ENCODE measurements at regions not wholly inside any gene's neighbourhood (a gene's known extent, or its start where the extent isn't known, plus 50 kb on each side); places are given as distances from the start of the nearest gene placed in this dataset.
"Not testable (repeated sequence)": the region's sequence is repeated elsewhere in the genome, so short reads cannot be mapped to it uniquely, and the experiment has no call there.

DNA sequence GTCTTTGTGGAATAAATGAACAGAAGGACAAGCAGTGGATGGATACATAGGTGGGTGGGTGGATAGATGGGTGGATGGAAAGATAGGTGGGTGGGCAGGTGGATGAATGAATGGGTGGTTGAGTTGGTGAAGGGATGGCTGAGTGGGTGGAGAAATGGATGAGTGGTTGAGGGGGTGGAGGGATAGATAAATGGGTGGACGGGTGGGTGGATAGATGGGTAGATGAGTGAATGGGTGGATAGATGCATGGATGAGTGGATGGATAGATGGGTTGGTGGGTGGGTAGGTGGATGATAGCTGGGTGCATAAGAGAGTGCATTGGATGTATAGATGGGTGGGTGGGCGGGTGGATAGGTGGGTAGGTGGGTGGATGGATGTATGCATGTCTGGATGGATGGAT, 63.5 kb downstream of the UNC93B1 start:
- not testable (repeated sequence) for DNase-seq (ENCODE audit: low read depth in 4 of 4, low spot score in 1 of 4)

DNA sequence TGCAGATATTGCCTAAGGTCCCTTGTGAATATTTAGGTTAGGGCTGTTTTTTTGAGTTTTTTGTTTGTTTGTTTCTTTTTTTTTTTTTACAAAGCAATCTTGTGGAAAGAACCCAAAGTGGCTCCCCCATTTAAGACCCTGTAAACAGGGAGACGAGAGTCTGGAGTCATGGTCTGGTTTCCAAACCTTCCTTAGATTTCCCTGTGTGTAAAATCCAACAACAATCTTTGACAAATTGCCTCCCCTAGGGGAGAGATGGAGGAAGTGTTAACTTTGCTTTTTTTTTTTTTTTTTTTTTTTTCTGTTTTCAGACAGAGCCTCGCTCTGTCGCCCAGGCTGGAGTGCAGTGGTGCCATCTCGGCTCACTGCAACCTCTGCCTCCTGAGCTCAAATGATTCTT, 64.9 kb downstream of the UNC93B1 start:
- not testable (repeated sequence) for DNase-seq (ENCODE audit: low read depth in 4 of 4, low spot score in 1 of 4)

DNA sequence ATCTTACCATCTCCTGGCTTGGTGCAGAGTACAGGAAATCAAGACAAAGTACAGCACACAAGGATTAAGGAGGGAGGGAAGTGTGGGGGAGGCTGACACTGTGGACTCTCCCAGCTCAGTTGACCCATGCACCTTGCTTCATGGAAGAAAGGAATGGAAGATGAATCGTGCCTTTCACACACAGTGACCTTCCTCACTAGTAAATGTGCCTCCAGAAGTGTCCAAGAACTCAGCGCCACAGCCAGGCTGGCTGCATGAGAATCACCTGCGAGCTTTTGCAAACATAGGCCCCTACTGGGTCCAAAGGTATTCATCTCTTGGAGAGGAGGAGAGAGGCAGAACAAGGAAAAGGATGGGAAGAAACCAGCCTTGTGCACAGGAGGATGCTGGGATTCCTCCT, 65.5 kb downstream of the UNC93B1 start:
- not testable (repeated sequence) for DNase-seq (ENCODE audit: low read depth in 4 of 4, low spot score in 1 of 4)

DNA sequence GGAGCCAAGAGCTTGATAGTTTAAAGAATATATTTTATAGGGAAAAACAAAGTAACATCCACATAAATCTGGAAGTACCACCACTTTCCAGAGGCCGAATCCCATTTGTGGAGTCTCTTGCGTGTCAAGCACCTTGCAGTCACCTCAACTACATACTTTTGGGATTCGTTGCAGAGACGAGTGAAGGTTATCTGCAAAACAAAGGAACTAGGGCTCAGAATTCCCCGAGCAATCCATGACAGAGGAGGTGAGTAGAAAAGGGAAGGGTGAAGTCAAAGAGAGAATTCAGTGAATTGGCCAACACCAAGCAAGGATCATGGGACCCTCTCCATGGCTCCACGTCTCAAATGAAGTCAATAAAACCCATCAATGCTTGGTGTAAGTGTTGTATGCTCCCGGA, 80.3 kb downstream of the UNC93B1 start:
- DNase-seq (ENCODE audit: low read depth in 4 of 4, low spot score in 1 of 4) = not testable (repeated sequence)

DNA sequence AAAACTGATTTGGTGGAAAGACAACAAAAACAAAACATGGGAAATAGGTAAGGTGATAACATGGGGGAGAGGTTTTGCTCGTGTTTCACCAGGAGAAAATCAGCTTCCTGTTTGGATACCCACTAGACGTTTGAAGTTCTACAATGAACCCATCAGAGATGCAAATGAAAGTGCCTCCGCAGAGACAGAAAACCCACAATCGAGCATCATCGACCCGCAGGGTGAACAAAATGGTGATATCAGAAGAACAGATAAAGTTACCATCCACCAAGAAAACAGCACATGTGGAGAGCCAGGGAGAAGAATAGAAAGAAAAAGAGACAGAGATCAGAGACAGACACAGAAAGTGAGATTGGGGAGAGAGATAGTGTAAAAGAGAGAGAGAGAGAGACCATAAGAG, 83.4 kb downstream of the UNC93B1 start:
- DNase-seq (ENCODE audit: low read depth in 4 of 4, low spot score in 1 of 4) = peak in 2 of 4 experiments; percentile 14 to 29

DNA sequence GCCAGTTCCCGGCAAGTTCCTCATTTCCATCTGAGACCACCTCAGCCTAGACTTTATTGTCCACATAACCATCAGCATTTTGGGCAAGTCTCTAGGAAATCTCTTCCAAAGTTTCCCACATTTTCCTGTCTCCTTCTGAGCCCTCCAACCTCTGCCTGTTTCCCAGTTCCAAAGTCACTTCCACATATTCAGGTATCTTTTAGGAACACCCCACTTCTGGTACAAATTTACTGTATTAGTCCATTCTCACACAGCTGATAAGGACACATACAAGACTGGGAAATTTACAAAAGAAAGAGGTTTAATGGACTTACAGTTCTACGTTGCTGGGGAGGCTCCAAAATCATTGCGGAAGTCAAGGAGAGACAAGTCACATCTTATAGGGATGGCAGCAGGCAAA, 91.7 kb downstream of the UNC93B1 start:
- not testable (repeated sequence) for DNase-seq (ENCODE audit: low read depth in 4 of 4, low spot score in 1 of 4)

DNA sequence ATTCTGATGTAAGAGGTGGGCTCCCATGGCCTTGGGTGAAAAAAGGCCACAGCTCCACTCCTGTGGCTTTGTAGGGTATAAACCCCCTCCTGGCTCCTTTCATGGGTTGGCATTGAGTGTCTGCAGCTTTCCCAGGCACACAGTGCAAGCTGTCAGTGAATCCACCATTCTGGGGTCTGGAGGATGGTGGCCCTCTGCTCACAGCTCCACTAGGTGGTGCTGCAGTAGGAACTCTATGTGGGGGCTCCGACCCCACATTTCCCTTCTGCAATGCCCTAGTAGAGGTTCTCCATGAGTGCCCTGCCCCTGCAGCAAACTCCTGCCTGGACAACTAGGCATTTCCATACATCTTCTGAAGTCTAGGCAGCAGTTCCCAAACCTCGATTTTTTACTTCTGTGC, 92.7 kb downstream of the UNC93B1 start:
- not testable (repeated sequence) for DNase-seq (ENCODE audit: low read depth in 4 of 4, low spot score in 1 of 4)

DNA sequence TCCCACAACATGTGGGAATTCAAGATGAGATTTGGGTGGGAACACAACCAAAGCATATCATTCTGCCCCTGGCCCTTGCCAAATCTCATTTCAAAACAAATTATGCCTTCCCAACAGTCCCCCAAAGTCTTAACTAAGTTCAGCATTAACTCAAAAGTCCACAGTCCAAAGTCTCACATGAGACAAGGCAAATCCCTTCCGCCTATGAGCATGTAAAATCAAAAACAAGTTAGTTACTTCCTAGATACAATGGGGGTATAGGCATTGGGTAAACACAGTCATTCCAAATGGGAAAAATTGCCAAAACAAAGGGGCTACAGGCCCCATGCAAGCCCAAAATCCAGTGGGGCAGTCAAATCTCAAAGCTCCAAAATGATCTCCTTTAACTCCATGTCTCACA, 93.1 kb downstream of the UNC93B1 start:
- not testable (repeated sequence) for DNase-seq (ENCODE audit: low read depth in 4 of 4, low spot score in 1 of 4)

DNA sequence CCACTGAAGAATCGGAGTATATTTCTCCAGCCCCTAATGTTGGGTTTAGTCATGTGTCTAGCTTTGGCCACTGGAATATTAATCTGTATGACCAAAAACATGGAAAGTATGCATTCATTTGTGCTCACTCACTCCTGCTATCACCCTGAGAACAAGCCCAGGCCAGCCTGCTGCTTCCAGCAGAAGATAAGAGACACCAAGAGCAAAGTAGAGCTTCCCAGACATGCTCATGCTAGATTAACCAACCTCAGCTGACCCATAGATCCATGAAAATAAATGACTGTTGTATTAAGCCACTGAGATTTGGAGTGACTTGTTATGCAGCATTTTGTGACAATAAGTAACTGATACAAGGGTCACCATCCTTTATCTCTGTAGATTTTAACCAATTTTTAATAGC, 96.9 kb downstream of the UNC93B1 start:
- not testable (repeated sequence) for DNase-seq (ENCODE audit: low read depth in 4 of 4, low spot score in 1 of 4)

DNA sequence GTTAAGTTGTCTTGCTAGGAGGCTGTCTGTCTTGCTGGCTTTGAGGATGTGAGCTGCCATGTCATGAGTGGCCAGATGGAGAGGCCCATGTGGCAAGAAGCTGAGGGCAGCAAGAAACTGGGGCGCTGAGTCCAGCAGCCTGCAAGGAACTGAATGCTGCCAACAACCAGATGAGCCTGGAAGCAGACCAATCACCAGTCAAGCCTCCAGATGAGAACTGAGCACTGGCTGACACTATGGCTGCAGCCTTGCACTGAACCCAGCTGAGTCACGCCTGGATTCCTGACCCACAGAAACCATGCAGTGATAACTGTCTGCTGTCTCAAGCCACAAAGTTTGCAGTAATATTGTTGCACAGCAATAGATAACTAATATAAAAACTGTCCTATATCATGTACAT, 104.4 kb downstream of the UNC93B1 start:
- not testable (repeated sequence) for DNase-seq (ENCODE audit: low read depth in 4 of 4, low spot score in 1 of 4)

DNA sequence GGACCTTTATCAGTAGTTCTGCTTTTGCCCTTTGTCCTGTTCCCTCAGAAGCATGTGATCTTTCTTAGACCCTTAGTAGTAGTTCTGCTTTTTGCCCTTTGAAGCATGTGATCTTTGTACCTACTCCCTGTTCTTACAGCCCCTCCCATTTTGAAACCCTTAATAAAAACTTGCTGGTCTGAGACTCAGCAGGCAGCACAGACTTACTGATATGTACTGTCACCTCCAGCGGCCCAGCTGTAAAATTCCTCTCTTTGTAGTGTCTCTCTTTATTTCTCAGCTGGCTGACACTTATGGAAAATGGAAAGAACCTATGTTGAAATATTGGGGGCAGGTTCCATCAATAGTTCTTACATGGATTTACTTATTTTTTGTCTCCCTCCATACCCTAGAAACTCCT, 110.4 kb downstream of the UNC93B1 start:
- not testable (repeated sequence) for DNase-seq (ENCODE audit: low read depth in 4 of 4, low spot score in 1 of 4)

DNA sequence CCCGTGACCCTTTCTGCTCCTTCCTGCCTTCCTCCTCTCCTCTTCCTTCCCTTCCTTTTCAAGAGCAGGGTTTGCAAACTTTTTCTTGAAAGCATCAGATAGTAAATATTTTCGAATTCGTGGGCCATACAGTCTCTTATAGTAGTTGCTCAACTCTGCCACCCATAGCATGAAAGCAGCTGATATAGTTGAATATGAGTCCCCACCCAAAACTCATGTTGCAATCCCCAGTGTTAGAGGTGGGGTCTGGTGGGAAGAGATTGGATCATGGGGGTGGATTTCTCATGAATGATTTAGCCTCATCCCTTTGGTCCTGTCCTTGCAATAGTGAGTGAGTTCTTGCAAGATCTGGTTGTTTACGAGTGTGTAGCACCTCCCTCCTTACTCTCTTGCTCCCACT, 114.3 kb downstream of the UNC93B1 start:
- not testable (repeated sequence) for DNase-seq (ENCODE audit: low read depth in 4 of 4, low spot score in 1 of 4)

DNA sequence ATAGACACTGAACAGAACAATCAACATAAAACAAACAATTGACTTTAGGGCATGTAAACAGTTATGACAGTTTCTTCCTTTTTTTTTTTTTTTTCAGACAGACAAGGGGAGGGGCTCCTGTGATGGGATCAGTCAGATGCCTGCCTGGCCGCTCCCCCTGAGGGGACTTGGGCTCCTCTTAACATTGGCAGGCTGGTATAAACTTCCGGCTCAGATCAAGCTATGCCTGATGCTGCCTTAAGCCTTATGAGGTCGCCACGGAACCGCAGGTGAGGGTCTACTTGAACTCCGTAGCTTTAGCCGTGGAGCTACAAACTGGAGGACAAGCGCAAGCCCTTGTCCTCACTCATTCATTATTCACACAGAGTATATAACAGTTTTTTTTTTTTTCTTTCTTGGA, 115.8 kb downstream of the UNC93B1 start:
- not testable (repeated sequence) for DNase-seq (ENCODE audit: low read depth in 4 of 4, low spot score in 1 of 4)

DNA sequence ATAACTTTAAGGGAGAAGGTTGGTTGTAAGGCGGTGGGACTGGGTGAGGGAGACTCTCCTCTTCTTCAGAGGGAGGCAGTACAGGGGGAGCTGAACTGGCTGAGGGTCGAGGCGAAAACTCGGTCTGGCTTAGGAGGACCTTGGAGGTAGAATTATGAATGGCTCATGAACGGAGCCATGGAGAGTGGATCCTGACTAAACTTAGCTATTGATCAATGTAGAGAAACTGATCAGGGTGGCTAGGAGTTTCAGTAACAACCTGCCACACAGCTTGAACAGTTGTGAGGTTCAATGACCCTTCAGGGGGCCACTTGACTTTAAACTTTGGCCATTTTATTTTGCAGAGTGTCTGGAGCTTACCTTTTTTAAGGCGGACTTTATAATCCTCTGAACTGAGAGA, 117.2 kb downstream of the UNC93B1 start:
- DNase-seq (ENCODE audit: low read depth in 4 of 4, low spot score in 1 of 4) = not testable (repeated sequence)

DNA sequence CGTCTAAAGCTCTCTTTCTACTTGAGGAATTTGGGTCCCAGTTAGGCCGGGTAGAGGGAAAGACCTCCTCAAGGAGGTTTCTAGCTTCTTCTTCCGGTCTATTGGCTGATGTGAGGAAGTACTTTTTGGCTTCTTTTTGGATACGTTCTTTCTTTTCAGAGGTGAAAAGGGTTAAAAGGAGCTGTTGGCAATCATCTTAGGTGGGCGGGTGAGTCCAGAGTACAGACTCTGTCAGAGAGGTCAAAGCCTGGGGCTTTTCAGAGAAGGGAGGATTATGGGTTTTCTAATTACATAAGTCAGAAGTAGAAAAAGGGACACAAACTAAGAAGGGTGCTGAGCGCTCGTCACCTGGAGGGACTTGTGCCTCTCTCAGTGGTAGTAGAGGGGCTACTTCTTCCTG, 117.7 kb downstream of the UNC93B1 start:
- DNase-seq (ENCODE audit: low read depth in 4 of 4, low spot score in 1 of 4) = not testable (repeated sequence)

DNA sequence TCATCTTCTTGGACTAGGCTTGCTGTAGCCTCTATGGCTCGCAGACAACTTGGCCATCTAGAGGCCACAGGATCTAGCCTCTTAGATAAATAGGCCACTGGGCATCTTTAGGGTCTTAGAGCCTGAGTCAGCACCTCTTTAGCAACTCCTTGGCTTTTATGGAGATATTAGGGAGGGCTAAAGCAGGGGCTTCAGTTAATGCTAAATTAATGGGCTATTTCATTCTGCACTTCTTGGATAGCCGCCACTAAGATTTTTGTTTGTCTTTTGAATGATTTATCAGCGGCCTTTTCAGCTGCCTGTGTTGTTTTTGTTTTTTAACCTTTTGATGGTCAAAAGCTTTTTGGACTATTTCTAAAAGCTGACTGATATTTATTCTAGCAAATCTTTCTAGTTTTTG, 118.3 kb downstream of the UNC93B1 start:
- DNase-seq (ENCODE audit: low read depth in 4 of 4, low spot score in 1 of 4) = not testable (repeated sequence)

DNA sequence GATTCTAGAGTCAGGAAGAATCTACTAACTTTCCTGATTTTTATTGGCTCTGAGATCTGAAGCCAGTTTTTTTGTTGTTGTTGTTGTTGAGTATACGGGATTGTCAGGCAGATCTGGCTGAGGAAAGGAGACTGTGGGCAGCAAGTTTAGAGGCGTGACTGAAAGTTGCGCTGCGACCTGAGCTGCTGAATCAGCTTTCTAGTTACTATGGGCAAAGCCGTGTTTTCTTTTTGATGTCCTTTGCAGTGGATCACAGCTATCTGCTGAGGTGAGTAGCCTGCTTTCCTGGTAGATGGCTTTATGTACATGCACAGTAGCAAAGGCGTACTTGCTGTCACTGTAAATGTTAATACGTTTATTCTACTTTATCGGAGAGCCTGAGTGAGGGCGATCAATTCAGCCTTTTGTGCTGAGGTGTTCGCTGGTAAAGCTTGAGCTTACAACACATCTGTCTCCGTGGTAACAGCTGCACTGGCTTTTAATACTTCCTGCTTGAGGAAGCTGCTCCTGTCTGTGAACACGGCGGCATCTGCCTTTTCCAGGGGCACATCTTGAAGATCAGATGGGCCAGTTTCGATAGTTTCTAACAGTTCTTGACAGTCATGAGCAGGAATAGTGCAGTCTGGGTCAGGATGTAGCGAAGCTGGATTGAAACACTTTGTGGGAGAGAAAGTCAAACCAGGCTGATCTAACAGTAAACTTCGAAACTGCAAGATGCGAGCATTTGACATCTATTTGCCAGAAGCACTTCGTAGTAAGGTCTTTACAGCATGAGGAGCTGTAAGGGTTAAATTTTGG, 118.9 kb downstream of the UNC93B1 start:
- peak in 1 of 4 experiments; percentile 12 for DNase-seq (ENCODE audit: low read depth in 4 of 4, low spot score in 1 of 4)

DNA sequence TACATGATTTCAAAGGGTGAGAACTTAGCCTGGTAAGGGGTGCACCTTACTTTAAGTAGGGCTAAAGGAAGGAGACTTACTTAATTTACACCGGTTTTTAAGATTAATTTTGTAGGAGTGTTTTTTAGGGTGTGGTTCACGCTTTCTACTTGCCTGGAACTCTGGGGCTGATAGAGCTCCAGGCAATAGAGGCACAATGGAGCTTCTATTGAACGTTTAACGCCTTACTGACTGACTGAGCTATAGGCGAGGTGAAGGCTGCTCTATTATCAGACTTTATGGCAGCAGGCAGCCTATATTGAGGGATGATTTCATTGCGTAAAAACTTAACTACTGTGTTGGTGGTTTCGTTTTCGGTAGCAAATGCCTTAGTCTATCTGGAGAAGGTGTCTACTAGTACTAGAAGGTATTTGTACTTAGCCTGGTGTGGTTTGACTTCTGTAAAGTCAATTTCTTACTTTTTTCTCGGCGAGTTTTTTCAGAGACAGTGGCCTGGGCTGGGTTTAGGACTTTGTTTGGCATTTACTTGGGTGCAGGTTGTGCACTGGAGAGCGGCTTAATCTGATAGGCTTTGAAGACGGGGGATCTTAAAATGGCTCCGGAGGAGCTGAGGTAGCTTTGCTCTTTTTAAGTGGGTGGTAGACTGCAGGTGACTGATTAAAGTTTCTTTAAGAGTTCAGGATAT, 119.7 kb downstream of the UNC93B1 start:
- not testable (repeated sequence) for DNase-seq (ENCODE audit: low read depth in 4 of 4, low spot score in 1 of 4)

DNA sequence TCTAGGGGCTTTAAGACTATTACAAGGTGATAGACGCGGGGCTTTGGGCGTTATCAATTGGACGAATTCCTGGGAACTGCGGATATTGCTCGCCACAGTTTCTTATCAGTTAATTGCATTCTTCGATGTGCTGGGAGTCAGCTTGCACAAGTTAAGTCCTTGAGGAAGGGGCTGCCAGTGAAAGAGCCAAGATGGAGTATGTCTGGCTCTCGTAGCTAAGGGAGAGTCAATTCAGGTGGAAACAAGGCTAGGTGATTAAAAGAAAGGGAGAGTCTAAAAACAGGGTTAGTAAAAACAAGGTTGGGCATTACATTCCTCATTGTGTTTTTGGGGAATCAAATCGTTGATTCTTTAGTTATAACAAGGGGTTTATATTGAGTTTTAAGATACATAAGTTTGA, 121.6 kb downstream of the UNC93B1 start:
- not testable (repeated sequence) for DNase-seq (ENCODE audit: low read depth in 4 of 4, low spot score in 1 of 4)

DNA sequence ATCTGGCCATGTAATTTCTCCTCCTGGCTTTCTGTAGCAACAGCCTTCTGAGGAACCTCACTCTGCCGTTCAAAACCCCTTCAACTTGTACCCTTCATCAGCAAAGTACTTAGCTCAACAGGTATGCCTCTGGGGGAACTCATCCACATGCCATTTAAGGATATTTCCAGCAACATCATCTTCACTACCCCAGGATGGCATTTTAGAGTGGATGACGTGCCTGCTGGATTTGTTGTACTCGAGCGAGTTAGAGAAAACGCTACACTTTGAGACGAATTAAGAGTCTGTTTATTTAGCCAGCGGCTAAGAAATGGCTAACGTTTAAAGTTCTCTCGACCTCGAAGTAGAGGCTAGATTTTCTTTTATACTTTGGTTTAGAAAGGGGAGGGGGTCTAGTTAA, 122.1 kb downstream of the UNC93B1 start:
- DNase-seq (ENCODE audit: low read depth in 4 of 4, low spot score in 1 of 4) = not testable (repeated sequence)

DNA sequence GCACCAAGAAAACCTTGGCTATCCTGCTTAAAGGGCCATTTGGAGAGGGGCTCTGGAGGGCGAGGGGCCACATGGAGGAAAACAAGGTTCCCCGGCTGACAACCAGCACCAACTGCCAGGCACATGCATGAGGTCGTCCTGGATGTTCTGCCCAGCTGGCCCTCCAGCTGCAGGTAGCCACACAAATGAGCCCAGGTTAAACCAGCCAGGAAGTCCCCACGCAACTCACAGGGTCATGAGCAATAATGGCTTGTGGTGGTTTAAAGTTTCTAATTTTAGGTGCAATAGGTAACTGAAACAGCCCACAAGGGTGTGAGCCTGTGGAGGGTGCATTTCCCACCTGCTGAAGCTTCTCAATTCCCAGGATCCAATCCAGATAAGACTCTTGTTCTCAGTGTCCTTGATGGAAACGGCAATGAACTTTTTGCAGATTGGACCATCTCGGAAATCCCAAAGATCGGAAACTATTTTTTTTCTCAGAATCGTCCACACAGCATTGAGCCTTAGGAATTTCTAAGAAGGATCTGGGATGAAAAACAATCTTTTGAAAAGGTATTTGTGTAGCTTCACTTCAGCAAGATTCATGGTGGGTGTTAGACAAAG, 123.2 kb downstream of the UNC93B1 start:
- not testable (repeated sequence) for DNase-seq (ENCODE audit: low read depth in 4 of 4, low spot score in 1 of 4)

DNA sequence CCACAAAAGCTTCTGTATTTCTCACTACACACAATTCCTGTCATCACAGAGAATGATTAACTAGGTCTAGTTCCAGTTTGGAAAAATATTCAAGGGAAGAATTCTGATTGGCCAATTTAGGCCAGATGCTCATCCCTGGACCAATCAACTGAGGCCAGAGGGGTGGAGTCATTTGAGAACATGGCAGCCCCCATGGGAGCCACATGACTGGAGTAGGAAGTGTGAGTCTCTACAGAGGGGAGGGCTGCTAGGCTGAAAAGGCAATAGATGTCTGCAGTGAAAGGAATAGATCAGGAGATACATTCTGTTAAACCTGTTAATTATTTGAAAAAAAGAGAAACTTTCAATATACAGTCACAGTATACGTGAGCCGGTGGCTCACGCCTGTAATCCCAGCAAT, 125.2 kb downstream of the UNC93B1 start:
- not testable (repeated sequence) for DNase-seq (ENCODE audit: low read depth in 4 of 4, low spot score in 1 of 4)
